ENCODE measurements at regions not wholly inside any gene's neighbourhood (a gene's known extent, or its start where the extent isn't known, plus 50 kb on each side); places are given as distances from the start of the nearest gene placed in this dataset.
"Not testable (repeated sequence)": the region's sequence is repeated elsewhere in the genome, so short reads cannot be mapped to it uniquely, and the experiment has no call there.

DNA sequence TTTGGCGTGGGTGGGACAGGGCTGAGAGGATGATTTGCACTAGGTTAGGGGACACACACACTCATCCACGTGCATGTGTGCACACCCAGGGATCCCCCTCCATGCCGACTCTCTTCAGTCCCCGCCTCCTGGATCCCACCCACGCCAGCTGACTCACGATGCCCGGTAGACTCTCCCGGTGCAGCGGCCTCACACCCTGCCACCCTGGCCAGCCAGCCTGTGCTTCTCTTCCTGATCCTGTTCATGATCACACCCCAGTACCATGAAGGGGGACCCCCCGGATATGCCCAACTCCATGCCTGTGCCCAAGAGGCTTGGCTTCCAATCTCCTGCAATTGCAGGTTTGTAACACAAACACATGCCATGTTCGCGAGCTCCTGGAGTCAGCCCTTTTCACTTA is 157.8 kb upstream of the HDAC4 start:
- DNase-seq, result no peak

DNA sequence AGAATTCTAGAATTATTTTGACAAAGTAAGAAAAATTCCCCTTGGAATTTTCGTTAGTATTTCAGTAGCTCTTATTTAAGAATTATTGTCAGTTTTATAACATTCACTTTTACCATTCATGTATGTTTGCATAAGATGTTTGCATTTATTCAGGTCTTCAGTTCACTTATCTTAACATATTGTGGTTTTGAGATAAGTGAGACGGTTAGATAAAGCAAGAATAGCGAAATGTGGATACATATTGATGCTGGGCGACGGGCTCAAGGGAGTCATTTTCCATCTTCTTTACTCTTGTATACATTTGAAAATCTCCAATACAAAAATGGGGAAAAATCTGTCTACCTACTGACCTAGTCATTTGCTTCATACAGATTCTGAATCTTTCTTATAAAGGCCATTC is 156.7 kb upstream of the HDAC4 start:
- no peak for DNase-seq

DNA sequence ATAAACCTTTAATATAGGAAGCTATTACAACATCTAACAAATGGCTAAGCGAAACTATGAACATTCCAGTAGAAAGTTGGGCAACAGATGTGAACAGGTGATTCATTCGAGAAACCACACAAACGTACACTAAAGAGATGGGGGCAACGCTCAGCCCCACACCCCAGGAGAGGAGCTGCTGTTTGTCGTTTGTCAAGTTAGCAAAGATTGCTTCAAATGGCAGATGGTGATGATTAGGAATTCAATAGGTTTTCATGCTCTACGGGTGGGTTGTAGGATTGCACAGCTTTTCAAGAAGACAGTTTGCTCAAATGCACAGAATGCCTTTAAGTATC is 154.7 kb upstream of the HDAC4 start:
- no peak for DNase-seq

DNA sequence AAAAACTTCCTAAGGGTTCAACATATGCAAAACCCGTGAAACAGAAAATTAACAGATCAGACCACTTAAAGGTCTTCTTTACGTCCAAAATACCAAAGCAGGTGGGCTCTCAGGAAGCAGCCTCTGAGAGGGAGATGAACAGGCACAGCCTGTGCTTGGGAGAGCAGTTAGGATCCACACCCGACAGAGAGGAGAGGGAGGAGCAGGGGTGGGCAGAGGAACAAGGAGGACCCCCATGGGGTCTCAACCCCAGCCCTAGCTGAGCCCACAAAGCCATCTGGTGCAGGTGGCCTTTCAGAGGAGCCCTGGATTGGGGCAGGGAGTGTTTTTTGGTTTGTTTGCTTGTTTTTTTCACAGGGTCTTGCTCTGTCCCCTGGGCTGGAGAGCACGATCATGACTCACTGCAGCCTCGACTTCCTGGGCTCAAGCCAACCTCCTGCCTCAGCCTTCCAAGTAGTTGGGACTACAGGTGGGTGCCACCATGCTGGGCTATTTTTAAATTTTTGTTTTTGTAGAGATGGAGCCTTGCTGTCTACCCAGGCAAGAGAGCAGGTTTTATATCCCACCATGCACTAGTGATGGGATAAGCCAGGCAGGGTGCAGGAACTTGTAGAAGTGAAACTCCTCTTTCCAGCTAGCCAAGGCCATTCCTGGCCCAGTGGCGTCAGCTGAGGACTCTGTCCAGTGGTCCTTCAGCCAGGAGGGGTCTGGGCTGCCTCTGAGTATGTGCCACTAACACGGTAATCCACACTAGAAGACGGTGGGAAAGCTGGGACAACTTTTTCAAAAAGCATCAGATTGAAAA is 154.1 kb upstream of the HDAC4 start:
- no peak for DNase-seq

DNA sequence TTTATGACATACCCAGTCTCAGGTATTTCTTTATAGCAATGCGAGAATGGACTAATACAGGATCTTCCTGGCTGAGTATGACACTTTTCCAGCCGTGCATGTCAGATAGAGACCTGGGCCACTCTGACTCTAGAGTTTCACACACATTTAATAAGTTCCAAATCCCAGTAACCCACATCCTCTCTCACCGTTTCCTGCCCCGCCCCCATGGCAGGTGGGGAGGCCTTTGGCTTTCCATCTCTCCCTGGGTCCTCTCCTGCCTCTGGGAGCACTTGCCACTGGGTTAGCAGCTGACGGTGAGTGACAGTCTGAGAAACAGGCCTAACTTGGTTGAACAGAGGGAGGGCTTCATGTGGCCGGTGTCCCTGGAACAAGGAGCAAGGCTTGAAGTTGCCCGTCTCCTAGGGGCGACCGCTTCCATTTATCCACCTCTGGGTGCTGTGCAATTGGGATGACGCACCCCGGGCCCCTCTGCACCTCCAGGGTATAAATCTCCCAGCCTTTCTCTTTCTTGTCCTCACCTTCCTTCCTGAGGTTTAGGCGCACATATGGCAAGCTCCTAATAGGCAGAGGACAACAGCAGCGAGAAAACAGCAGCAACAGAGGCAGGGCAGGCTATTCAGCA is 152.7 kb upstream of the HDAC4 start:
- no peak for DNase-seq

DNA sequence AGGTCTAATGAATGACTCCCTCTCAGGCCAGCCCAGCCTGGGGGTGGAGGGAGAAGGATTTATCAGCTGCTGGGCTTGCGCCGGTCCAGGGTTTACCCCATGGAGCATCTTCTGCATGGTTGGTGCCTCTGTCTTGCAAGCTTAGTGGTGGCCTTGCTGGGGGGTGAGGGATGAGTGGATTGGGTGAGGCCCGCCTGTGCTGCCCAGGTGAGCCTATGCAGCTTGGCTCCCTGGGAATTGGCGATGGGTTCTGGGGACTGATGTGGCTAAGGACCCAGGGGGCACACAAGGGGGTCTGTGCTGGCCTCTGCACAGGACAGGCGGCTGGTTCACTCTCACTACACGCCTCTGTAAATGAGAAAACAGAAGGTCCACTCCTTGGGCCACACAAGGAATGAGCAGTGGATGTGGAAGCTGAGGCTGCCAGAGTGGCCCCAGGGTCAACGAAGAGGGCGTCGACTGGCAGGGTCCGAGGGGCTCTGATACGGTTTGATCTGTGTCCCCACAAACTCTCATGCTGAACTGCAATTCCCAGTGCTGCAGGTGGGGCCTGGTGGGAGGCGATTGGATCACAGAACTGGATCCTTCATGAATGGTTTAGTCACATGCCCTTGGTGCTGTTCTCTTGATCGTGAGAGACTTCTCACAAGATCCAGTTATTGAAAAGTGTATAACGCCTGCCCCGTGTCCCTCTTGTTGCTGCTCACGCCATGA is 151.6 kb upstream of the HDAC4 start:
- DNase-seq, result no peak

DNA sequence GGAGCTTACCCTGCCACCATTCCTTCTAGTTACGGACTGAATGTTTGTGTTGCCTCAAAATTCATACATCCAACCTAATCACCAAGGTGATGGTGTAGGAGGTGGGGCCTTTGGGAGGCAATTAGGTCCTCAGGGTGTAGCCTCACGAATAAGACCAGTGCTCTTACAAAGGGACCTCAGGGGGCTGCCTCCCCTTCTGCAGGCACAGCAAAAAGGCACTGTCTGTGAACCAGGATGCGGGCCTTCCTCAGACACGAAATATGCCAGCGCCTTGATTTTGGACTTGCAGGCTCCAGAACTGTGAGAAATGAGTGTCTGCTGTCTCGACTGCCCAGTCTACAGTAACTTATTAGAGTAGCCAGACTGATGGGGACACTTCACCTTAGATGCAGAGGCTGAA is 150.4 kb upstream of the HDAC4 start:
- no peak for DNase-seq

DNA sequence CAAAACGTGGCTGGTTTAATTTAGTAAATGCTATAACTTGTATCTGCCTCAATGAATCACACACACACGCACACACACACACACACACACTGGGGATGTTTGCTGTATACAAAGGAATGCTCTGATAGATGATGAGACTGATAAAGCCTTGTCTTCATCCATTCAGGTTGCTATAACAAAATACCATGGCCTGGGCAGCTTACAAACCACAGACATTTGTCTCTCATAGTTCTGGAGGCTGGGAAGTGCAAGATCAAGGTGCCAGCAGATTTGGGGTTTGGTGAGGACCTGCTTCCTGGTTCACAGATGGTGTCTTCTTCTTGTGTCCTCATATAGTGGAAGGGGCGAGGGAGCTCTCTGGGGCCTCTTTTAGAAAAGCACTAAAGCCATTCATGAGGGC is 149.5 kb upstream of the HDAC4 start:
- DNase-seq, result no peak

DNA sequence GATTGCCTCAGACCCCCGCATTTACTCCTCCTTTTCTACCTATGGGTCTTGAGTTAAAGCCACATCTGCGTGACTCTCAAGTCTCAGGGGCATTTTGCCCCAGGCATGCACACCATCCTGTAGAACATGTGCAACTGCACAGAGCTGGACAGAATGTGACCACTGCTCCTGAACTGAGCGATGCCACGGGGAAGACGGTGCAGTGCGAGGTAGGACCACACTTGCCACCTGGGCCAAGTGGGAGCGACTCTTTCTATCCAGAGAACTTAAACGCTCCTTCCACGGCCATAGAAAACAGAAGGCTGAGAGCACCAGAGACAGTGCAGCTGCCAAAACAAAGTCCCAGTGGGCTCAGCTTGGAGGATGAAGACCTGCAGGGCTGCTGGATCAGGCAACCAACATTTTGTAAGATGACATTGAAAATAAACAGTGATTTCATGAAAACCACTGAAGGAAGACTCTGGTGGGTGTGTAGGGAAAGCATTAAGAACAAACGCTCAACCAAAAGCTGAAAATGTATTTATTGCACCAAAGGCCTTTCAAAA is 149.0 kb upstream of the HDAC4 start:
- DNase-seq, result no peak

DNA sequence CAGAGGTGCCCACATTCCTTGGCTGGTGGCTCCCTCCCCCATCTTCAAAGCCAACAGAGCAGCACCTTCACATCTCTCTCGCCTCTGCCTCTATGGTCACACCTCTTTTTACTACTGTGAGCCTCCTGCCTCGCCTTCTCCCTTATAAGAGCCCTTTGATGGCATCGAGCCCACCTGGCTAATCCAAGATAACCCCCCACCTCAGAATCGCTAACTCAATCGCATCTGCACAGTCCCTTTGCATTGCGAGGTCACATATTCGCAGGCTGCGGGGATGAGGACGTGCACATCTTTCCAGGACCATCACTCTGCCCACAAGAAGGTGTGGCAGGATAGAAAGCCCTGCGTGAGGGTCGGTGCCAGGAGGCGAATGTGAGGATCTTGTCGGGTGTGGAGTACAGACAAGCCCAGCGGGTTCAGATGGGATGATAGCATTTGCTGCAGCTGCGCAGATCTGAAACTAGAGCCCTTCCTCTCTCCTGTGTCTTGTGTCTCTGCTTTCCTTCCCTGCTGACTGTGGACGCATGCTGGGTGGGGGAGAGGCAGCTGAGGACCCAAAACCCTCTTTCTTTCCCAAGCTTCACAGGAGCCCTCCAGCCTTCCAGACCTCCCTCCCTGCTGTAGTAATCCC is 148.3 kb upstream of the HDAC4 start:
- no peak for DNase-seq

DNA sequence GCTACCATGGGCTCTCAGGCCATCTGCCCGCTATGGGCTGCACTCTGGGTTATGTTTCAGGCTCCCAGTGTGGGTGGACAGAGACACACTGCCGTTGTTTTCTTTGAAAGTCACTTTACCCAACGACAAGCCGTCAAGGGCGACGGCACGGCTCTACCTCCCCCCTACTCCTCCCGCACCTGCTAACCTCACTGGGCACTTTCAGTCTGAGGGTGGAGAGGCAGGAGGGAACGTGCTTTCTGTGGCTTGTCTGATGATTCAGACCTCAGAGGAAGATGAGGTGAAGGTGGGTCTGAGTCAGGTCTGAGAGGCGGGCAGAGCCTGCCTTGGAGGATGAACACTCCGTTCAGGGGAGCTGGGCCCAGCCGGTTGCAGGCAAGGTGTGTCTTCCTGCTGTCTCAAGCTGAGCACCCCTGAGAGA is 147.6 kb upstream of the HDAC4 start:
- DNase-seq, result no peak

DNA sequence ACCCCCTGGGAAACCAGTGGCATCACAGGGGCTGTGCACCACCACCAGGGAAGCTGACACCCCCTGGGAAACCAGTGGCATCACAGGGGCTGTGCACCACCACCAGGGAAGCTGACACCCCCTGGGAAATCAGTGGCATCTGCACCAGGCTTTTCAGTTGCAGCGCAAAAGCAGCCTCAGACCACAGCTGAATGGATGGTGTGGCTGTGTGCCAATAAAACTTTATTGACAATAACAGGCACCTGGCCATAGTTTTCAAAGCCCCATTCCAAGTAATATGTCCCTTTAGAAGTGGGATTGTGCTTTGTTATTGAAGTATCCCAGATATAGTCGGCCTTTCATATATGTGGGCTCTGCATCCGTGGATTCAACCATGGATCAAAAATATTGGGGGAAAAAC is 146.3 kb upstream of the HDAC4 start:
- not testable (repeated sequence) for DNase-seq

DNA sequence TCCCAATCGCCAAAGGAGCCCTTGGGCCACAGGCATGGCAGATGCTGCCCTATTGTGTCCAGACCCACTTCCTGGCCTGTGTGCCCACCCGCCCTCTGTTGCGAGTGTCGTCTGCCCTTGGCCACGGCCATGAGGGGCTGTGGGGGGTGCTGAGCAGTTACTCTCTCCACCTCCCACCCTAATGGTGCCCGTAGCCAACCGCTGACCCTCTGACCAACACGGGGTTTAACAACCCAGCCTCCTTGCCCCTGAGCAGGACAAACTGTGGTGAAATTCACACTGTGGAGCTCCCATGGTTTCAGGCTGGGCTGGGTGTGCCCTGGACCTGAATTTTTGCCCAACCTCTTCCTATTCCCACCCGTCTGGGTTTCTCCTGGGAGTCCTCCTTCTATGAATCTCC is 145.7 kb upstream of the HDAC4 start:
- no peak for DNase-seq

DNA sequence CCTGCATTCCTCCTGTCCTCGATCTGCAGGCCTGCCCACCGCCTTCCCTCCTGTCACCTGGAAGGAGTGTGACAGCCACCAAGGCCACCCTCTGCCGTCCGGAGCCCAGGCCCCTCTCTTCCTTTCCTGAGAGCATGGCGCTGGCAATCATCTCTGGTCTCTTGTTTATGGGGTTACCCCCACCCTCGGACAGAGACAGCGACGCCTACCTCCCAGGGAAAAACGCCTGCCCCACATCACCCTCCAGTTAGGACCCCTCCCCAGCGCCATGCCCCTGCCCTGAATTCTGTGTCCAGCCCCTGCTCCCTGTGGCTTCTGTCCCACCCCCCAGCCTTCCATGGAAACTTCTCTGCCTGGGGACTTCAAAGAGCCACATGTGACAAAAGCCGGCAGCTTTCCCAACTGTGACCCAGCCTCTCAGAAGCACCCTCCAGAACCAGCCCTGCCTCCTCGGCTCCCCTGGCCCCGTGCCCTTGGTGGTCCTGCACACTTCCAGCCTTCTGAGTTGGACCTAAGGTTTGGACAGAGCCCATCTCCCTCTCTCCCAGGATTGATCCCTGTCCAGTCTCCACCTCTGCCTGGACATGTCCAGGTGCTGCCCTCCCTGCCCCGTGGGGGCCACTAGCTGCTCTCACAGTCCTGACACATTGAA is 145.0 kb upstream of the HDAC4 start:
- no peak for DNase-seq

DNA sequence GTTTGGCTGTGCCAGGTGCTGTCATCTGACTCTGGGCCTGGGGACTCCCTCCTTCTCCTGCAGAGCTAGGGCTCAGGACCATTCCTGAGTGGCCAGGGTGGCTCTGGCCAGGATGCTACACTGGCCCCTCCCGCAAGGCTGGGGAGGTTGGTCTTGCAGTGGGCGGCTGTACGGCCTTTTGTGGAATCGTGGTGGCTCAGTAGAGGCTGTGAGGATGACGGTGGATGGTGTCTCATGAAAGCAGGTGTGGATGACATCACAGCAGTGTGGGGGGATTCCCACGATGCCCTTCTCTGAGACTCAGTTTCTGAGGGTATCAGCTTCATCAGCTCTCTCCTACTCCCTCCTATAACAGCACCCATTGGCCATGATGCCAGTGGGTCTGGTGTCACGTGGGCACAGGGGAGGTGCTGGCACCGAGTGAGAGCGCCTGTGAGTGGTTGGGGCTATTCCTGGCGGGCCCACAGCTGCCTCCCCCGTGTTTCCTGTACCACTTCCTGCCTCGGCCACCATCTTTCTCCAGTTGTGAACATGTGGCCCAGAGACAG is 144.2 kb upstream of the HDAC4 start:
- DNase-seq, result no peak

DNA sequence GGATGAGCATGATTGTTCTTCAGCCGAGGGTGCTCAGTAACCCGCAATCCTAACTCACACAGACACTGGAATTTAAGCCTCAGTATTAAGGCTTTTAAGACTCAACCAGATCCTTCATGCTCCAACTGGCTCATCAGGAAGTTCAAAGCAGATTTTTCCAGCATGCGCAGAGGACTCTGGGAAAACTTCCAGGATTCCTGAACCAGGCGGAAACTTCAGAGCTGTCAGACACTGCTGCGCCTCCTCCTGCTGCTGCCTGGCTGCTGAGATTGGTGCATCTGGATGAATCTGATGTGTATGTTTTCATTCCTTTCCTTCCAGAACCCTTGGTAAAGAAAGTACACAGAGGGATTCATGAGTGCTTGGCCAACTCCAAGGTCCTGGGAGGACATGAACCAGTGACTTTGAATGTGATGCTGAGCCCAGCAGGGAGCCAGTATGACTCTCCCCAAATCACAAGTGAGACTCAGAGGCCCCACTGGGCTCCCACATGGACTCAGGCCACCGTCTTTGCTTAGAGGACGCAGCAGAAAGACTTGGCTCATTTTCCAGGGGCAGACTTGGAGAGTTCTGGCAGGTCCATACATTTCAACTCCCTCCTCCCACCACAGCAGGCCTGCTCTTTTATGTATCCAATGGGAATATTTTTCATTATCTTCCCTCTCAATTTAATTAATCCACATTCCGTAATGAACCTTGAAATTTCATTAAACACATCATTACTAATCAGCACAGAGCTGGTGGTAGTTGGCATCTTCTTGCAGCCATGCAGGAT is 143.5 kb upstream of the HDAC4 start:
- no peak for DNase-seq

DNA sequence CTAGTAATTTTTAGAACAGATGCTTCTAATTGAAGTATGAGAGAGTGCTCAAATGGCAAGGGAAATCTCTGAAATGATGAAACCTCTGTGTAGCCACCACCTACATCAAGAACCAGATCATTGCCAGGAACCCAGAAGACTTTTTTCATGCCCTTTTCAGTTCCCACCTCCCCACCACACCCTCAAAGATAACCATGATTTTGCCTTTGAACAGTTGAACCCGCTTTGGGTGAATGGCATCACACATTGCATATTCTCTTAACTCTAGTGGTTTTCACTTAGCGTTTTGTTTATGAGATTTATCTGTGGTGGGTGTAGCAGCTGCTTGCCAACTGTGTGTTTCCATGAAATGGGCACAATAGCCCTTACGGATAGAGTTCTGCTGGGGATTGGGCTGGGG is 142.9 kb upstream of the HDAC4 start:
- no peak for DNase-seq

DNA sequence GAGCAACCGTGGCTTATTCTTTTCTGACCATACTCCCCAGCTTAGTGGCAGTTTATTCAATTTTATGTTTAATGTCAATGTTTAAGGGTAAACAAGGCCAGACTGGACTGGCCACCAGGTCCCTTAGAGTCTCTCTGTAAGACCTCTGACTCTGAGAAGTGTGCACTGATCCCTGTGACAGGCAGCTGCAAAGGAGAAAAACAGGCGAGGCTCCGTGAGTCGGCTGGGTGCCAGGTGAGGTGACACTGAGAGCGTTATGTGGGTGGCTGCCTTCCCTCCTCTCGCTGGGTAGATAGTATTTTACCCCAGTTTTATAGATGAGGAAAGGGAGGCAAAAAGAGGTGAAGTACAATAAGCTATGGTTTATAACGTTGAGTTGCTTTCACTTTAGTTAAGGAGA is 139.4 kb upstream of the HDAC4 start:
- DNase-seq, result no peak

DNA sequence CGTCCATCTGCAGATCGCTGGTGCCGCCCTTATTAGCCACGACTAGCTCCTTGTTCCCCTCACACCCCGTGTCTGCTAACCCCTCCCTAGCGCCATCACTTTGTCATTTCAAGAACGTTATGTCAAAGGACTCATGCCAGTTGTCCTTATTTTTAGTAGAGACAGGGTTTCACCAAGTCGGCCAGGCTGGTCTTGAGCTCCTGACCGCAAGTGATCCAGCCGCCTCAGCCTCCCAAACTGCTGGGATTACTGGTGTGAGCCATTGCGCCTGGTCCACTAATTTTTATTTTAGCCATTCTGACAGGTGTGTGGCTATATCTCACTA is 138.9 kb upstream of the HDAC4 start:
- no peak for DNase-seq

DNA sequence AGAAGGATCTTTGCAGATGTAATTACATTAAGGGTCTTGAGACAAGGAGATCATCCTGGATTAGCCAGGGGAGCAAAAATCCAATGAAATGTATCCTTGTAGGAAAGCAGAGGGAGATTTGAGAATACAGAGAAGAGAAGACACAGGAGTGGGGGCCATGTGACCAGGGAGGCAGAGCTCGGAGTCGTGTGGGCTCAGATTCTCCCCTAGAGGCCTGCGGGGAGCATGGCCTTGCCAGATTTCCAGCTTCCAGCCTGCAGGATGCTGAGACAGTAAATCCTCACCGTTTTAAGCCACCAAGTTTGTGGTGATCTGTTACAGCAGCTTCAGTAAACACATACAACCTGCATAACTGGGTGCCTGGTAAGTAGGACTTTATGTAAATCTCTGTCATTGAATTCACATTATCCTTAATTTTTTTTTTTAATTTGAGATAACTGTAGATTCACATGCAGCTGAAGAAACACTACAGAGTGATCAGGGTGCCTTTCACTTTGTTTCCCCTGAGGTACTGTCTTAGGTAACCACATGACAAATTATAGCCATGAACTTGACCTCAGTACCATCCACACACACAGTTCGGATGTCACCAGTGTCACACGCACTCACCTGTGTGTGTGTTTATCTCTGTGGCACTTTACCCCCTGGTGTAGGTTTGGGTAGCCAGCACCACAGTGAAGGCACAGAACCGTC is 138.4 kb upstream of the HDAC4 start:
- DNase-seq, result no peak

DNA sequence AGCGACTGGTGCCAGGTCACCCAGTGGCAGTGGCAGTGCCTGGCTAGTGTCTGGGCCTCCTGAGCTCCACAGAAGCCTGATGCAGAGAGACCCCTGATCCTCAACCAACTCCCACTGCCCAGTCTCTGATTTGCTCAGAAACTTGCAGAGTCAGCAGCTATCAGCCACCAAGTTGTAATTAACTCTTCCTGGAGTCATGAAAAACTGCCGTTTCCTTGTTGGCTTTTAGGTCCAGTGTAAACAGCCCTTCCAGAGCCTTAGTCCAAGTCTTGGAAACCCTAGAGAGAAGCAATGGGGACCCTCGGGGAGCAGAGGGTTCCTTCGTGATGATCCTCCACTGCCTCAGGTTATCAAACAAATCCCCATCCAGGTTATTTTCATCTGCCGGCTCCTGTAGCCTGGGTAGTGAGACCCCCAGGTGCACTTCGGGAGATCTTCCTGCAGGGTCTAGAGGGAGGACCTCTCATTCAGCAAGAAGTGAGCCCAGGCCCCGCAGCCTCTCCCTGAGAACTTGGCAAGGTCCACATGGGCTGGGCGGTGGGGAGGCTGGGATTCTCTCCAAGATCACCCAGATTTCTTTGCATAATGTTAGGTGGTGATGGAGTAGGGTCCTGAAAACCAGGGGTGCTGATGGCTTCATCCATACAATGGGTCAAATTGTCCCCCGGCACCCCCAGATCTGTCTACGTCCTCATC is 137.7 kb upstream of the HDAC4 start:
- DNase-seq, result no peak

All from KG1 (cell line).